HCT116 (cell line): ENCODE measurements at regions not wholly inside any gene's neighbourhood (a gene's known extent, or its start where the extent isn't known, plus 50 kb on each side); places are given as distances from the start of the nearest gene placed in this dataset.

Source experiments
- CTCF ChIP-seq, 3 experiments: fragments of 200-600 bp in 1 of 3; sonication (generic) in 1 of 3; IDR thresholded peaks in 2 of 3; conservative IDR thresholded peaks in 1 of 3; 2 replicates each; pipeline ENCODE4 v1.5.1; 2012 to 2017; ENCODE audit warnings: low read depth in 2 of 3, low read length in 2 of 3, antibody characterized with exemption in 1 of 3, borderline replicate concordance in 1 of 3, control low read depth in 1 of 3, mild to moderate bottlenecking in 1 of 3, mixed read lengths in 1 of 3, mixed run types in 1 of 3, moderate library complexity in 1 of 3; ENCODE audit not compliant: insufficient read depth in 1 of 3
- EGR1 ChIP-seq: IDR thresholded peaks from 2 replicates; pipeline ENCODE4 v1.6.1; 2012; ENCODE audit warnings: low read depth
- EZH2 ChIP-seq: fragments of 200-600 bp; sonication (generic); IDR thresholded peaks from 2 replicates; pipeline ENCODE4 v1.6.1; 2017; ENCODE audit warnings: antibody characterized with exemption, mixed run types
- EZH2phosphoT487 ChIP-seq: fragments of 200-600 bp; IDR thresholded peaks from 2 replicates; pipeline ENCODE4 v1.6.1; 2018; ENCODE audit warnings: antibody characterized with exemption, borderline replicate concordance
- POLR2A ChIP-seq: IDR thresholded peaks from 2 replicates; pipeline ENCODE4 v1.7.0; 2011; ENCODE audit warnings: borderline replicate concordance; ENCODE audit not compliant: insufficient read depth, insufficient read length; ENCODE audit errors: extremely low read depth
- POLR2AphosphoS5 ChIP-seq: IDR thresholded peaks from 2 replicates; pipeline ENCODE4 v1.6.1; 2011; ENCODE audit warnings: mild to moderate bottlenecking, low read depth, low read length, moderate library complexity
- SIN3A ChIP-seq: IDR thresholded peaks from 2 replicates; pipeline ENCODE4 v1.6.1; 2012; ENCODE audit warnings: low read depth
- YY1 ChIP-seq: IDR thresholded peaks from 2 replicates; pipeline ENCODE4 v1.6.1; 2011; ENCODE audit warnings: low read length, low read depth, moderate library complexity, mild to moderate bottlenecking; ENCODE audit not compliant: insufficient replicate concordance; ENCODE audit errors: extremely low read depth

DNA sequence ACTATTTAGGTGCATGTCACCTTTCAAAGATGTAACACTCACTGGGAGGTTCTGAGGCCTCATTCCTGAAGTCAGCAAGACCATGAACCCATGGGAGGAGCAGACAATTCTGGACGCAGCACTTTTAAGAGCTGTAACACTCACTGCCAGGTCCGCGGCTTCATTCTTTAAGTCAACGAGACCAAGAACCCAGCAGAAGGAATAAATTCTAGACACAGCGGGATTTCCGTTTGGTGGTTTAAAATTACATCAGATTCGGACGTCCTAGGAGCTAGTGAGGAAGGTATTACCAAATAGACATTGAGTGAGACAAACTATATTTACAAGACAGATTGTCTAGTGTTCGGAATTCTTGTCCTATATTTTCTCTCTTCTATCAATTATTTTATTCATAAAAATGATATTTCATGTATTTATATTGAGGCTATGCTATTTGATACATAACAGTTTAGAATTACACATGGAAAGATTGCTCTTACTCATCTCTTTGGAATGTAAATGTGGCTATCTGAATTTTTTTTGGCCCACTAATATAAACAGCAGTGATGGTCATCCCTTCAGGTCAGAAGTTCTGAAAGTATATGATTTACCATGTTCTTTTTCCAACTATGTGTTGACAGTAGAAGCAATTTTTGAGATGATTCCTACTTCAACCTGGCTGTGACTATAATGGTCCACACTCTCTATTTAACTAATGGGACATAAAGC lies 1973.0 kb upstream of the FLRT2 start:
- TF ChIP-seq EZH2 (no peak), EZH2phosphoT487 (no peak), CTCF (IDR thresholded peaks at IDR 0.05 in 2 of 3, conservative IDR thresholded peaks at IDR 0.05 in 1 of 3; ENCODE audit: borderline replicate concordance in 1 of 3, insufficient read depth in 1 of 3, low read depth in 2 of 3, low read length in 2 of 3) (no peak), POLR2A (no peak), YY1 (no peak), EGR1 (no peak), SIN3A (no peak), POLR2AphosphoS5 (no peak)
